Neural cell (in vitro differentiated cells): ENCODE measurements at regions not wholly inside any gene's neighbourhood (a gene's known extent, or its start where the extent isn't known, plus 50 kb on each side); places are given as distances from the start of the nearest gene placed in this dataset.

Experiments
- H2AFZ ChIP-seq: fragments of 200-600, 300-800 bp; sonication (generic), shearing (Covaris generic); 2 replicates; pipeline ENCODE4 v1.6.0; 2014; ENCODE audit warnings: low read depth, mild to moderate bottlenecking, antibody characterized with exemption, low read length, moderate library complexity
- H3F3A ChIP-seq: fragments of 200-600 bp; shearing (Covaris generic); 2 replicates; pipeline ENCODE4 v1.6.1; 2016; ENCODE audit warnings: mild to moderate bottlenecking, moderate library complexity, mixed read lengths, antibody characterized with exemption, low read length; ENCODE audit not compliant: insufficient read depth, poor library complexity, severe bottlenecking
- H3K27ac ChIP-seq: fragments of 200-600, 300-800 bp; sonication (generic), shearing (Covaris generic); 2 replicates; pipeline ENCODE4 v1.5.1; 2014; ENCODE audit warnings: mild to moderate bottlenecking, low read length, moderate library complexity
- H3K27me3 ChIP-seq: fragments of 300-800, 200-600 bp; sonication (generic), shearing (Covaris generic); 2 replicates; pipeline ENCODE4 v1.6.0; 2014; ENCODE audit warnings: mild to moderate bottlenecking, low read depth, low read length, moderate library complexity; ENCODE audit not compliant: insufficient read depth
- H3K36me3 ChIP-seq: fragments of 300-800, 200-600 bp; sonication (generic), shearing (Covaris generic); 2 replicates; pipeline ENCODE4 v1.5.1; 2014; ENCODE audit warnings: mild to moderate bottlenecking, antibody characterized with exemption, low read length, moderate library complexity; ENCODE audit not compliant: insufficient read depth
- H3K4me2 ChIP-seq: fragments of 300-800, 200-600 bp; sonication (generic), shearing (Covaris generic); 2 replicates; pipeline ENCODE4 v1.6.0; 2014; ENCODE audit warnings: mild to moderate bottlenecking, low read length
- H3K4me3 ChIP-seq: fragments of 300-800, 200-600 bp; sonication (generic), shearing (Covaris generic); 2 replicates; pipeline ENCODE4 v1.5.1; 2014; ENCODE audit warnings: mild to moderate bottlenecking, low read length, moderate library complexity
- H3K79me2 ChIP-seq: fragments of 200-600 bp; shearing (Covaris generic); replicated peaks from 2 replicates; pipeline ENCODE4 v1.6.0; 2014; ENCODE audit warnings: mild to moderate bottlenecking, low read length, moderate library complexity; ENCODE audit not compliant: insufficient read depth
- H3K9ac ChIP-seq: fragments of 300-800, 200-600 bp; sonication (generic), shearing (Covaris generic); 2 replicates; pipeline ENCODE4 v1.6.1; 2016; ENCODE audit warnings: mild to moderate bottlenecking, low read length, mixed read lengths
- H3K9me2 ChIP-seq: fragments of 200-600 bp; shearing (Covaris generic); 2 replicates; pipeline ENCODE4 v1.6.1; 2016; ENCODE audit warnings: mild to moderate bottlenecking, low read length, mixed read lengths; ENCODE audit not compliant: insufficient read depth
- H3K9me3 ChIP-seq: fragments of 200-600, 300-800 bp; sonication (generic), shearing (Covaris generic); 2 replicates; pipeline ENCODE4 v1.6.1; 2016; ENCODE audit warnings: mild to moderate bottlenecking, mixed run types, low read length, moderate library complexity, mixed read lengths
- H4K20me1 ChIP-seq: fragments of 200-600 bp; shearing (Covaris generic); 2 replicates; pipeline ENCODE4 v1.6.1; 2016; ENCODE audit warnings: mild to moderate bottlenecking, mixed run types; ENCODE audit not compliant: insufficient read depth
- EP300 ChIP-seq: fragments of 450-650 bp; conservative IDR thresholded peaks from 2 replicates; pipeline ENCODE4 v1.6.1; 2014; ENCODE audit warnings: antibody characterized with exemption, mild to moderate bottlenecking, moderate library complexity; ENCODE audit not compliant: poor library complexity, severe bottlenecking
- EZH2 ChIP-seq: fragments of 200-600, 300-800 bp; shearing (Covaris generic), sonication (generic); IDR thresholded peaks from 2 replicates; pipeline ENCODE4 v1.6.1; 2014; ENCODE audit warnings: antibody characterized with exemption, low read length, borderline replicate concordance, mild to moderate bottlenecking; ENCODE audit not compliant: insufficient read depth, poor library complexity, severe bottlenecking
- MXI1 ChIP-seq: fragments of 450-650 bp; conservative IDR thresholded peaks from 2 replicates; pipeline ENCODE4 v1.6.1; 2014; ENCODE audit warnings: antibody characterized with exemption, mild to moderate bottlenecking; ENCODE audit not compliant: poor library complexity, severe bottlenecking
- POLR2AphosphoS5 ChIP-seq: IDR thresholded peaks from 2 replicates; pipeline ENCODE4 v1.6.1; 2012
- RAD21 ChIP-seq: fragments of 450-650 bp; conservative IDR thresholded peaks from 2 replicates; pipeline ENCODE4 v1.6.1; 2014; ENCODE audit warnings: antibody characterized with exemption, mild to moderate bottlenecking, moderate library complexity
- SMC3 ChIP-seq: fragments of 450-650 bp; conservative IDR thresholded peaks from 2 replicates; pipeline ENCODE4 v1.6.1; 2014; ENCODE audit warnings: antibody characterized with exemption, mild to moderate bottlenecking, moderate library complexity; ENCODE audit not compliant: poor library complexity
- TAF1 ChIP-seq: IDR thresholded peaks from 2 replicates; pipeline ENCODE4 v1.6.1; 2012; ENCODE audit warnings: low read depth
- TF ChIP-seq, protein P1 (sequence below): fragments of 450-650 bp; IDR thresholded peaks from 2 replicates; pipeline ENCODE4 v1.5.1; 2014; ENCODE audit warnings: antibody characterized with exemption, mild to moderate bottlenecking, moderate library complexity; ENCODE audit not compliant: poor library complexity, severe bottlenecking
- TF ChIP-seq, protein P2 (sequence below): IDR thresholded peaks from 2 replicates; pipeline ENCODE4 v1.6.1; 2012; ENCODE audit warnings: borderline replicate concordance

DNA sequence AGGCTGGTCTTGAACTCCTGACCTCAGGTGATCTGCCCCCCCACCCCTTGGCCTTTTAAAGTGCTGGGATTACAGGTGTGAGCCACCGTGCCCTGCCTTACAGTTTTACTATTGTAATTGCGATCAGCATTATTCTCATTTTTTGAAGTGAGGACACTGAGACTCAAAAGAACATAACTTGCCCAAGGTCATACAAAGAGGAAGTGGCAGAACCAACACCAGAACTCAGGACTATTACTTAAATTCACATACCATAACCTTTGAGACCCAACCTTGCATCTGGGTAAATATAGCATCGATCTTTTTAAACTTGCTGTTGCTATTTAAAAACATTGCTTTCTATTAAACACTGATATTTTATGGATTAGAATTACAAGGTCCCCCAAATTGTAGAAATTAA, 54.2 kb downstream of the FOXI1 start:
- Histone ChIP-seq H3K9me3 (no peaks in the 10 kb centered on the region), H3F3A (no peaks in the 10 kb centered on the region), H3K4me3 (no peak overlapping the region), H3K9me2 (no peaks in the 10 kb centered on the region), H3K4me2 (no peak overlapping the region), H3K27me3 (no peaks in the 10 kb centered on the region), H4K20me1 (no peaks in the 10 kb centered on the region), H3K27ac (no peak overlapping the region), H3K36me3 (no peaks in the 10 kb centered on the region), H3K79me2 (no peaks in the 10 kb centered on the region), H3K9ac (no peak overlapping the region), H2AFZ (no peak overlapping the region)
- TF ChIP-seq EP300 (no peak), MXI1 (no peak), TAF1 (no peak), EZH2 (no peak), SMC3 (no peak), POLR2AphosphoS5 (no peak), RAD21 (no peak)
- TF ChIP-seq, protein P1, sequence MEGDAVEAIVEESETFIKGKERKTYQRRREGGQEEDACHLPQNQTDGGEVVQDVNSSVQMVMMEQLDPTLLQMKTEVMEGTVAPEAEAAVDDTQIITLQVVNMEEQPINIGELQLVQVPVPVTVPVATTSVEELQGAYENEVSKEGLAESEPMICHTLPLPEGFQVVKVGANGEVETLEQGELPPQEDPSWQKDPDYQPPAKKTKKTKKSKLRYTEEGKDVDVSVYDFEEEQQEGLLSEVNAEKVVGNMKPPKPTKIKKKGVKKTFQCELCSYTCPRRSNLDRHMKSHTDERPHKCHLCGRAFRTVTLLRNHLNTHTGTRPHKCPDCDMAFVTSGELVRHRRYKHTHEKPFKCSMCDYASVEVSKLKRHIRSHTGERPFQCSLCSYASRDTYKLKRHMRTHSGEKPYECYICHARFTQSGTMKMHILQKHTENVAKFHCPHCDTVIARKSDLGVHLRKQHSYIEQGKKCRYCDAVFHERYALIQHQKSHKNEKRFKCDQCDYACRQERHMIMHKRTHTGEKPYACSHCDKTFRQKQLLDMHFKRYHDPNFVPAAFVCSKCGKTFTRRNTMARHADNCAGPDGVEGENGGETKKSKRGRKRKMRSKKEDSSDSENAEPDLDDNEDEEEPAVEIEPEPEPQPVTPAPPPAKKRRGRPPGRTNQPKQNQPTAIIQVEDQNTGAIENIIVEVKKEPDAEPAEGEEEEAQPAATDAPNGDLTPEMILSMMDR, result no peak
- TF ChIP-seq, protein P2, sequence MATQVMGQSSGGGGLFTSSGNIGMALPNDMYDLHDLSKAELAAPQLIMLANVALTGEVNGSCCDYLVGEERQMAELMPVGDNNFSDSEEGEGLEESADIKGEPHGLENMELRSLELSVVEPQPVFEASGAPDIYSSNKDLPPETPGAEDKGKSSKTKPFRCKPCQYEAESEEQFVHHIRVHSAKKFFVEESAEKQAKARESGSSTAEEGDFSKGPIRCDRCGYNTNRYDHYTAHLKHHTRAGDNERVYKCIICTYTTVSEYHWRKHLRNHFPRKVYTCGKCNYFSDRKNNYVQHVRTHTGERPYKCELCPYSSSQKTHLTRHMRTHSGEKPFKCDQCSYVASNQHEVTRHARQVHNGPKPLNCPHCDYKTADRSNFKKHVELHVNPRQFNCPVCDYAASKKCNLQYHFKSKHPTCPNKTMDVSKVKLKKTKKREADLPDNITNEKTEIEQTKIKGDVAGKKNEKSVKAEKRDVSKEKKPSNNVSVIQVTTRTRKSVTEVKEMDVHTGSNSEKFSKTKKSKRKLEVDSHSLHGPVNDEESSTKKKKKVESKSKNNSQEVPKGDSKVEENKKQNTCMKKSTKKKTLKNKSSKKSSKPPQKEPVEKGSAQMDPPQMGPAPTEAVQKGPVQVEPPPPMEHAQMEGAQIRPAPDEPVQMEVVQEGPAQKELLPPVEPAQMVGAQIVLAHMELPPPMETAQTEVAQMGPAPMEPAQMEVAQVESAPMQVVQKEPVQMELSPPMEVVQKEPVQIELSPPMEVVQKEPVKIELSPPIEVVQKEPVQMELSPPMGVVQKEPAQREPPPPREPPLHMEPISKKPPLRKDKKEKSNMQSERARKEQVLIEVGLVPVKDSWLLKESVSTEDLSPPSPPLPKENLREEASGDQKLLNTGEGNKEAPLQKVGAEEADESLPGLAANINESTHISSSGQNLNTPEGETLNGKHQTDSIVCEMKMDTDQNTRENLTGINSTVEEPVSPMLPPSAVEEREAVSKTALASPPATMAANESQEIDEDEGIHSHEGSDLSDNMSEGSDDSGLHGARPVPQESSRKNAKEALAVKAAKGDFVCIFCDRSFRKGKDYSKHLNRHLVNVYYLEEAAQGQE, result no peak

DNA sequence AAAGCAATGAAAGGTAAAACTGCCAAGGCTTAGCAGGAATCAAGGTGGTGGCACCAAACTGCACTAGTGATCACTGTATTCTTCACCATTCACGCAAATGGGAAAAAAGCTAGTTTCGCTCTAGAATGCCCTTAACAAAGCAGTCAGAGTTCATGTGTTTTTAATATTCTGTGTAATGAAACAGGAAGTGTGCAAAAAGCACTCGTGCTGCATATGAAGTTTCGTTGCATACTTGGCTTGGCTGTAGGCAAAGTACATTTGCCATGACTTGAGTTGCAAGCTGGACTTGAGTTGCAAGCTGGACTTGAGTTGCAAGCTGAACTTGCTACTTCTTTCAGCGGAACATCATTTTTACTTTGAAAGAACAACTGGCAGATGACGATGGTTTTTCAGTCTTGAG, 55.4 kb downstream of the FOXI1 start:
- Histone ChIP-seq H3K9me3 (no peaks in the 10 kb centered on the region), H3K27me3 (no peaks in the 10 kb centered on the region), H3K27ac (no peak overlapping the region), H3K79me2 (no peaks in the 10 kb centered on the region), H3K36me3 (no peaks in the 10 kb centered on the region), H3F3A (no peaks in the 10 kb centered on the region), H3K9ac (no peak overlapping the region), H3K4me3 (no peak overlapping the region), H4K20me1 (no peaks in the 10 kb centered on the region), H3K9me2 (no peaks in the 10 kb centered on the region), H3K4me2 (no peak overlapping the region), H2AFZ (no peak overlapping the region)
- no peak for TF ChIP-seq MXI1
- TF ChIP-seq, protein P2, result no peak
- TF ChIP-seq SMC3, result no peak
- TF ChIP-seq RAD21, result no peak
- TF ChIP-seq EZH2, result no peak
- no peak for TF ChIP-seq POLR2AphosphoS5
- TF ChIP-seq TAF1, result no peak
- no peak for TF ChIP-seq EP300
- TF ChIP-seq, protein P1, result no peak
